ENCODE measurements at regions not wholly inside any gene's neighbourhood (a gene's known extent, or its start where the extent isn't known, plus 50 kb on each side); places are given as distances from the start of the nearest gene placed in this dataset.
"Not testable (repeated sequence)": the region's sequence is repeated elsewhere in the genome, so short reads cannot be mapped to it uniquely, and the experiment has no call there.

DNA sequence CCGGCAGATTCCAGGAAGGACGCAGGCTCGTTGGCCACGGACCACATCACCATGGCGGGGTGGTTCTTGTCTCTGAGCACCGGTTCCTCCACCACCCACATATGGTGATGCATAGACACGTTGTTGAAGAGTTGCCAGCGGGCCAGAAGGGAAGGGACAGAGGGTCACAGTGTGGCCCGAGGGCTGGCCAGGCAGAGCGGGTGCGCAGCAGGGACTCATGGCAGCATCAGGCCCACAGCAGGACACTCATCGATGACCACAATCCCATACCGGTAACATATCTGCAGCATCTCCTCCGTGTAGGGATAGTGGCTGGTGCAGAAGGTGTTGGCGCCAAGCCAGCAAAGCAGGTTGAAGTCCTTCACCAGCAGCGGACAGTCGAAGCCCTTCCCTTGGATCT is 469.2 kb upstream of the FAM174A start:
- in situ Hi-C loops (cut with HindIII; ENCODE audit: low sequenced_read_pairs); DNase-seq (ENCODE audit: low read depth); H3K4me3 ChIP-seq (ENCODE audit: low read depth, low read length): not testable (repeated sequence)

DNA sequence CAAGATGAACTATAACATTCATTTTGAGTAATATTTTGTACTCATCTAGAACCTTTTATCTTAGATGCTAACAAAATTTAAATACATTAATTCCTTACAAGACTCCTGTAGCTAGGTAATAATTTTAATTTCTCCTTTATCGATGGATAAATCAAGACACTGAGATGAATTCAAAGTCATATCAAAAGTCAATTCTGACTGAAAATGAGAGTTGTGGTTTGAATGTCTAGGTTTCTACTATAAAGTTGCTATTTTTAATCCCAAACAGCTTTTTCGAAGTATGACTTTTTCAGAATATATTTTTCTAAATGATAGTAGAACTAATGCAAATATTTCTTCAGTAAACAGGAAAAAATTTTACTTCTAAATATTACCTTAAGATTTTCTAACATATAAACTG is 491.7 kb upstream of the FAM174A start:
- in situ Hi-C loops (cut with HindIII; ENCODE audit: low sequenced_read_pairs) = no loop called here

DNA sequence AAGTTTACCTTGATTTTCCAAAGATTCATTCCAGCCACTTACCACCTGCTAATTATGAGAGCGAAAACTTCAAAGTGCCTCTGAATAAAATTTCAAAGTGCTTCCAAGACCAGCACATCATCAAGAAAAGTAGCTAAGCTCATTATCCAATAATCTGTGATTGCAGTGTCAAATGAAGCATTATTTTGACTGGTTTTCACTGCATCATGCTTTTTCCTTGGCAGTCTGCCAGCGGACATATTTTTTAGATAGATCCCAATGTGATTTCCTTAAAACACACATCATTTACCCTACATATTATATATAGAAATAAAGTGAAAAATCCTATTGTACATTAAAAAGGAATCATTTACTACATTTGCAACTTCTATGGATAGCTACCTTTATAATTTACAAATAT is 508.6 kb upstream of the FAM174A start:
- TF ChIP-seq, protein P1, sequence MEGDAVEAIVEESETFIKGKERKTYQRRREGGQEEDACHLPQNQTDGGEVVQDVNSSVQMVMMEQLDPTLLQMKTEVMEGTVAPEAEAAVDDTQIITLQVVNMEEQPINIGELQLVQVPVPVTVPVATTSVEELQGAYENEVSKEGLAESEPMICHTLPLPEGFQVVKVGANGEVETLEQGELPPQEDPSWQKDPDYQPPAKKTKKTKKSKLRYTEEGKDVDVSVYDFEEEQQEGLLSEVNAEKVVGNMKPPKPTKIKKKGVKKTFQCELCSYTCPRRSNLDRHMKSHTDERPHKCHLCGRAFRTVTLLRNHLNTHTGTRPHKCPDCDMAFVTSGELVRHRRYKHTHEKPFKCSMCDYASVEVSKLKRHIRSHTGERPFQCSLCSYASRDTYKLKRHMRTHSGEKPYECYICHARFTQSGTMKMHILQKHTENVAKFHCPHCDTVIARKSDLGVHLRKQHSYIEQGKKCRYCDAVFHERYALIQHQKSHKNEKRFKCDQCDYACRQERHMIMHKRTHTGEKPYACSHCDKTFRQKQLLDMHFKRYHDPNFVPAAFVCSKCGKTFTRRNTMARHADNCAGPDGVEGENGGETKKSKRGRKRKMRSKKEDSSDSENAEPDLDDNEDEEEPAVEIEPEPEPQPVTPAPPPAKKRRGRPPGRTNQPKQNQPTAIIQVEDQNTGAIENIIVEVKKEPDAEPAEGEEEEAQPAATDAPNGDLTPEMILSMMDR (IDR thresholded peaks at IDR 0.05; ENCODE audit: low read depth, low read length, missing control alignments) = no peak
- no peak for DNase-seq (ENCODE audit: low read depth)
- in situ Hi-C loops (cut with HindIII; ENCODE audit: low sequenced_read_pairs) = no loop called here
- no peak overlapping the region for H3K4me3 ChIP-seq (ENCODE audit: low read depth, low read length)

More for the DNA sequence above, 491.7 kb upstream of the FAM174A start:
- no peak for DNase-seq (ENCODE audit: low read depth)
- no peak overlapping the region for H3K4me3 ChIP-seq (ENCODE audit: low read depth, low read length)
- TF ChIP-seq, protein P1 (IDR thresholded peaks at IDR 0.05; ENCODE audit: low read depth, low read length, missing control alignments) = no peak

DNA sequence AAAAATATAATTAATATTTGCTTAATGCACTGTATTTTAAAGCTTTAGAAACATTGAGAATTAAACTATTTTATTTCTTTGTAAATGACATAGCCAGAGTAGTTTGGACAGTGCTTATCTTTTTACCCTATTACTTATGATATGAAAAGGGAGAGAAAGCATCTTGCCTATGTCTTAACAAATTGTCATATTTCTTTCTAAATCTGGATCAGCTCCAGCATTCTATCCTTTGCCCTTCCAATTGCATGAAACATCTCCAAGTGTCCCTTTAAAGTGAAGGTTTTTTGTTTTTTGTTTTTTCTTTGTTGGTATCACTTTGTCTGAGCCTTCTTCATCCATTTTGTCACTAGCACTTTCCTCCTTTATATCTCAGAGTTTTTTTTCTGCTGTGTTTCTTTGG is 511.6 kb upstream of the FAM174A start:
- no peak overlapping the region for H3K4me3 ChIP-seq (ENCODE audit: low read depth, low read length)
- TF ChIP-seq, protein P1 (IDR thresholded peaks at IDR 0.05; ENCODE audit: low read depth, low read length, missing control alignments) = no peak
- in situ Hi-C loops (cut with HindIII; ENCODE audit: low sequenced_read_pairs) = no loop called here
- no peak for DNase-seq (ENCODE audit: low read depth)

DNA sequence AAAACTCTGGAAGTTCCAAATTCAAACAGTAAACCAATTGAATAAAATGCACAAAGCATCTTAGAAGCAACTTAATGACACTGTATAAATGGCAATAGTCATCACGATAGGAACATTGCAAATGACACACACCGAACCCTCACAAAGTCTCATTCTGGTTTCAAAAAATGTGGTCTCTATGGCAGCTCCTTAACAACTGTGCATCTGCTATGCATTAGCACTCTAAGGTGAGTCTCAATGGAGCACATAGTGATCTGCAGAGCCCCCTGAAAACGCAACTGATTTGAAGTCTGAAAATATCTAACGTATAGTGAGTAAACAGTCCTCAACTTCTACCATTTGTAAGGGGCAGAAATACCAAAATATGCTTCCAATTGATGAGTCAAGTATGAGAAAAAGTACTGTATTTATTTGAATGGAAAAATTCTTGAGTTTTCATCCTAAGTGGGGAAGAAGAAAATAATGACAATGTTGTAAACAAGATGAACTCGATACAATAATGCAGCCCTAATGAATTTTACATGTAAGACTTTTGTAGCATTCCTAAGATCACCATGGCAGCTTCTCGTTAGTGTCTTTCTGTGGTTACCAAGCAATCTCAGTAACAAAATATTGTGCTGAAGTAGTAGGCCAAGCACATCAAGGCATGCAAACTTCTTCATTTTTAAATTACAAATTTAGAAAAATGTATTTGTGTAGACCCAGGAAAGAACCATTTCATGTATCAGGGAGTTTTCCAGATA is 517.5 kb upstream of the FAM174A start:
- no peak for DNase-seq (ENCODE audit: low read depth)
- TF ChIP-seq, protein P1 (IDR thresholded peaks at IDR 0.05; ENCODE audit: low read depth, low read length, missing control alignments) = no peak
- H3K4me3 ChIP-seq (ENCODE audit: low read depth, low read length) = no peak overlapping the region
- in situ Hi-C loops (cut with HindIII; ENCODE audit: low sequenced_read_pairs) = no loop called here

DNA sequence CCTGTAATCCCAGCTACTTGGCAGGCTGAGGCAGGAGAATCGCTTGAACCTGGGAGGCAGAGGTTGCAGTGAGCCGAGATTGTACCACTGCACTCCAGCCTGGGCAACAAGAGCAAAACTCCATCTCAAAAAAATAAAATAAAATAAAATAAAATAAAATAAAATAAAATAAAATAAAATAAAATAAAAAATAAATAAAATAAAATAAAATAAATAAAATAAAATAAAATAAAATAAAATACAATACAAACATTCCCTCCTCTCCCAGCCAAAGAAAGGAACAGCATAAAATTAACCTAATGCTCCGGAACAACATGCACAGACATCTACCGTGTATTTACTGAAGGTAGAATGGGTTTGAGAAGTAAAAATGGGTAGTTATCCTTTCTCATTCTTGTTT is 521.9 kb upstream of the FAM174A start:
- DNase-seq (ENCODE audit: low read depth); in situ Hi-C loops (cut with HindIII; ENCODE audit: low sequenced_read_pairs): not testable (repeated sequence)

DNA sequence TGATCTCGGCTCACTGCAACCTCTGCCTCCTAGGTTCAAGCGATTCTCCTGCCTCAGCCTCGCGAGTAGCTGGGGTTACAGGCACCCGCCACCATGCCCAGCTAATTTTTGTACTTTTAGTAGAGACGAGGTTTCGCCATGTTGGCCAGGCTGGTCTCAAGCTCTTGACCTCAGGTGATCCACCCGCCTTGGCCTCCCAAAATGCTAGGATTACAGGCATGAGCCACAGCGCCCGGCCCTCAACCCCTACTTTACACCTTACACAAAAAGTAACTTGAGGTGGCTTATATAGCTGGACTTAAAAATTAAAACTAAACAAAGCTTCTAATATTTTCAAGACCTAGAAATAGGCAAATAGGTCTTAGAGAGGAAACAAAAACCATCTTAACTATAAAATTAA is 524.0 kb upstream of the FAM174A start:
- H3K4me3 ChIP-seq (ENCODE audit: low read depth, low read length); in situ Hi-C loops (cut with HindIII; ENCODE audit: low sequenced_read_pairs); DNase-seq (ENCODE audit: low read depth): not testable (repeated sequence)

More for the DNA sequence above, 521.9 kb upstream of the FAM174A start:
- H3K4me3 ChIP-seq (ENCODE audit: low read depth, low read length) = not testable (repeated sequence)

DNA sequence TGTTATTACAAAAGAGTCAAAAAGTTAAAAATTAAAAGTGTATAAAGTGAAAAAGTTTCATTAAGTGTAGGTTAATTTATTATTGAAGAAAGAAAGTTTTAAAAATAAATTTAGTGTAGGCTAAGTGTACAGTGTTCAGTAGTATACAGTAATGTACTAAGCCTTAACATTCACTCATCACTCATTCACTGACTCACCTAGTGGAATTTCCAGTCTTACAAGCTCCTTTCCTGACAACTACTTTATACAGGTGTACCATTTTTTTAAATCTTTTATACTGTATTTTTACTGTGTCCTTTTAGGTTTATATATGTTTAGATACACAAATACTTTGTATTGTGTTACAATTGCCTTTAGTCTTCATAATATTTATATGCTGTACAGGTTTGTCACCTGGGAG is 530.2 kb upstream of the FAM174A start:
- no peak for DNase-seq (ENCODE audit: low read depth)
- in situ Hi-C loops (cut with HindIII; ENCODE audit: low sequenced_read_pairs) = no loop called here
- H3K4me3 ChIP-seq (ENCODE audit: low read depth, low read length) = no peak overlapping the region
- TF ChIP-seq, protein P1 (IDR thresholded peaks at IDR 0.05; ENCODE audit: low read depth, low read length, missing control alignments) = no peak
